GM23338 (cell line): ENCODE measurements at regions not wholly inside any gene's neighbourhood (a gene's known extent, or its start where the extent isn't known, plus 50 kb on each side); places are given as distances from the start of the nearest gene placed in this dataset.

Experiments used
- ATAC-seq: fragments of 200-7000 bp; cut with Tn5 transposase; 3 replicates; pipeline ENCODE4 v1.9.1; 2020
- DNase-seq: peaks from one replicate; pipeline ENCODE4 v3.0.0-alpha.2; 2015; ENCODE audit warnings: low spot score
- H2AFZ ChIP-seq: fragments of 200-600 bp; sonication (generic); 2 replicates; pipeline ENCODE4 v1.8.0; 2016; ENCODE audit warnings: antibody characterized with exemption, mild to moderate bottlenecking, moderate library complexity
- H3F3A ChIP-seq: fragments of 200-600 bp; sonication (generic); replicated peaks from 2 replicates; pipeline ENCODE4 v1.8.0; 2017; ENCODE audit warnings: antibody characterized with exemption, mixed run types, low read depth
- H3K27ac ChIP-seq: fragments of 200-600 bp; sonication (generic); 2 replicates; pipeline ENCODE4 v1.6.1; 2016; ENCODE audit warnings: low read depth
- H3K27me3 ChIP-seq: fragments of 200-600 bp; sonication (generic); 2 replicates; pipeline ENCODE4 v1.8.0; 2016; ENCODE audit warnings: mild to moderate bottlenecking, mixed run types, moderate library complexity; ENCODE audit not compliant: insufficient read depth
- H3K36me3 ChIP-seq: fragments of 200-600 bp; sonication (generic); 2 replicates; pipeline ENCODE4 v1.8.0; 2016; ENCODE audit warnings: mild to moderate bottlenecking; ENCODE audit not compliant: insufficient read depth
- H3K4me1 ChIP-seq: fragments of 200-600 bp; sonication (generic); 2 replicates; pipeline ENCODE4 v1.8.0; 2016; ENCODE audit warnings: mild to moderate bottlenecking, moderate library complexity; ENCODE audit not compliant: insufficient read depth
- H3K4me2 ChIP-seq: fragments of 200-600 bp; sonication (generic); 2 replicates; pipeline ENCODE4 v1.7.1; 2017; ENCODE audit warnings: mixed run types
- H3K4me3 ChIP-seq: fragments of 200-600 bp; sonication (generic); 2 replicates; pipeline ENCODE4 v1.6.1; 2016; ENCODE audit warnings: mixed run types
- H3K79me2 ChIP-seq: fragments of 200-600 bp; sonication (generic); replicated peaks from 2 replicates; pipeline ENCODE4 v1.8.0; 2017; ENCODE audit warnings: mild to moderate bottlenecking; ENCODE audit not compliant: insufficient read depth
- H3K9me2 ChIP-seq: fragments of 200-600 bp; sonication (generic); 2 replicates; pipeline ENCODE4 v1.8.0; 2017; ENCODE audit not compliant: insufficient read depth
- H4K20me1 ChIP-seq: fragments of 200-600 bp; sonication (generic); replicated peaks from 2 replicates; pipeline ENCODE4 v1.8.0; 2017; ENCODE audit warnings: mild to moderate bottlenecking; ENCODE audit not compliant: insufficient read depth
- H3K27ac Mint-ChIP-seq: 2 replicates; pipeline ENCODE4 v1.8.0; 2020; ENCODE audit warnings: inconsistent platforms, mild to moderate bottlenecking, moderate library complexity, mixed read lengths
- H3K27me3 Mint-ChIP-seq: 3 replicates; pipeline ENCODE4 v1.8.0; 2022; ENCODE audit warnings: low read depth, mild to moderate bottlenecking, moderate library complexity, mixed read lengths, inconsistent platforms; ENCODE audit not compliant: insufficient read depth, poor library complexity
- H3K36me3 Mint-ChIP-seq: 3 replicates; pipeline ENCODE4 v1.8.0; 2021; ENCODE audit warnings: low read depth, mild to moderate bottlenecking, inconsistent platforms, moderate library complexity, mixed read lengths
- H3K4me1 Mint-ChIP-seq: 3 replicates; pipeline ENCODE4 v1.8.0; 2020; ENCODE audit warnings: mild to moderate bottlenecking, inconsistent platforms, mixed read lengths
- H3K4me3 Mint-ChIP-seq: 3 replicates; pipeline ENCODE4 v1.8.0; 2021; ENCODE audit warnings: moderate library complexity, mild to moderate bottlenecking, inconsistent platforms, mixed read lengths
- H3K9me3 Mint-ChIP-seq: 3 replicates; pipeline ENCODE4 v1.8.0; 2020; ENCODE audit warnings: moderate library complexity, mild to moderate bottlenecking, inconsistent platforms, mixed read lengths
- CREB1 ChIP-seq: fragments of 250-450 bp; sonication (Bioruptor Pico); IDR thresholded peaks from 2 replicates; pipeline ENCODE4 v1.5.0; 2020; ENCODE audit warnings: low read depth, mild to moderate bottlenecking, moderate library complexity
- EZH2 ChIP-seq: fragments of 200-600 bp; sonication (generic); IDR thresholded peaks from one replicate; pipeline ENCODE4 v1.8.0; 2017; ENCODE audit warnings: antibody characterized with exemption, mild to moderate bottlenecking, low read depth; ENCODE audit not compliant: unreplicated experiment
- EZH2phosphoT487 ChIP-seq: fragments of 200-600 bp; sonication (generic); IDR thresholded peaks from one replicate; pipeline ENCODE4 v1.8.1; 2018; ENCODE audit warnings: antibody characterized with exemption; ENCODE audit not compliant: unreplicated experiment
- JUNB ChIP-seq: IDR thresholded peaks from one replicate; pipeline ENCODE4 v1.6.1; 2016; ENCODE audit warnings: antibody characterized with exemption; ENCODE audit not compliant: unreplicated experiment
- NANOG ChIP-seq: IDR thresholded peaks from 2 replicates; pipeline ENCODE4 v1.6.1; 2016; ENCODE audit warnings: antibody characterized with exemption, borderline replicate concordance
- POLR2AphosphoS5 ChIP-seq: IDR thresholded peaks from 2 replicates; pipeline ENCODE4 v1.6.1; 2016; ENCODE audit warnings: antibody characterized with exemption, low read depth
- STAT1 ChIP-seq: IDR thresholded peaks from one replicate; pipeline ENCODE4 v1.6.1; 2016; ENCODE audit warnings: antibody characterized with exemption; ENCODE audit not compliant: unreplicated experiment
- ZNF114 ChIP-seq: fragments of 250-450 bp; sonication (Bioruptor Pico); IDR thresholded peaks from 2 replicates; pipeline ENCODE4 v1.5.0; 2020; ENCODE audit warnings: mild to moderate bottlenecking, moderate library complexity
- ZNF331 ChIP-seq: fragments of 250-450 bp; sonication (Bioruptor Pico); IDR thresholded peaks from 2 replicates; pipeline ENCODE4 v1.5.0; 2020; ENCODE audit warnings: low read depth, mild to moderate bottlenecking, moderate library complexity
- TF ChIP-seq, protein P1 (sequence below): fragments of 250-450 bp; sonication (Bioruptor Pico); IDR thresholded peaks from 2 replicates; pipeline ENCODE4 v1.5.0; 2020; ENCODE audit warnings: mild to moderate bottlenecking, moderate library complexity
- TF ChIP-seq, protein P2 (sequence below): IDR thresholded peaks from one replicate; pipeline ENCODE4 v1.6.1; 2018; ENCODE audit warnings: antibody characterized with exemption; ENCODE audit not compliant: unreplicated experiment
- TF ChIP-seq, protein P3 (sequence below): IDR thresholded peaks from 2 replicates; pipeline ENCODE4 v1.6.1; 2016; ENCODE audit warnings: antibody characterized with exemption
- TF ChIP-seq, protein P4 (sequence below), 2 experiments: fragments of 200-600 bp in 1 of 2; sonication (generic) in 1 of 2; conservative IDR thresholded peaks; 2 replicates each; pipeline versions ENCODE4 v1.5.1 to v1.6.1; 2016 to 2017; ENCODE audit warnings: antibody characterized with exemption in 2 of 2, low read depth in 2 of 2, mild to moderate bottlenecking in 2 of 2, moderate library complexity in 1 of 2

DNA sequence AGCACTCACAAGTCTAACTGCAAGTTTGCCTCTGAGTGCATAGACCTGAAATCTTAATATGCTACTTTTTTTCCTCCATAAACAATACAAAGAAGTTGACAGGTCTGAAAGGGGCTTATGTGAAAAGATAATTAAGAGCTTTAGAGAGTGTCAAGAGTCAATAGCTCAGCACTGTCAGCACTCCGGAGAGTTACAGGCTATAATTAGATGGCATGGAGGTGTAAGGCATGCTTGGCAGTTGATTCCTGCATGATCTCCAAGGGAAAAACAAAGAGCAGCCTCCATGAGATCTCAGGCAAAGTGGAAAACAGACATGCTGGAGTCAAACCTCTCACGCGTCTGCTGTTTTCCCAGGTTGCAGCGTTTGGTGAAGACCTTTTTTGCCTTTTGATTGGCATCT lies 468.7 kb downstream of the TLE4 start:
- no peaks in the 10 kb centered on the region for H3K4me1 ChIP-seq
- H3K9me2 ChIP-seq: no peaks in the 10 kb centered on the region
- no peak overlapping the region for H3K27ac ChIP-seq
- 0 out of 2 replicates have a peak overlapping the region, but pooled peaks have one; percentile 56 for H2AFZ ChIP-seq
- H3K36me3 ChIP-seq: no peaks in the 10 kb centered on the region
- Mint-ChIP-seq H3K27me3 (no peaks in the 10 kb centered on the region), H3K9me3 (no peaks in the 10 kb centered on the region), H3K27ac (no peak overlapping the region), H3K4me3 (no peak overlapping the region), H3K36me3 (no peaks in the 10 kb centered on the region), H3K4me1 (no peaks in the 10 kb centered on the region)
- H3K4me3 ChIP-seq: no peak overlapping the region
- DNase-seq (no peak), ATAC-seq (no peak)
- H3F3A ChIP-seq: no peaks in the 10 kb centered on the region
- H3K4me2 ChIP-seq: no peak overlapping the region
- TF ChIP-seq, protein P1, sequence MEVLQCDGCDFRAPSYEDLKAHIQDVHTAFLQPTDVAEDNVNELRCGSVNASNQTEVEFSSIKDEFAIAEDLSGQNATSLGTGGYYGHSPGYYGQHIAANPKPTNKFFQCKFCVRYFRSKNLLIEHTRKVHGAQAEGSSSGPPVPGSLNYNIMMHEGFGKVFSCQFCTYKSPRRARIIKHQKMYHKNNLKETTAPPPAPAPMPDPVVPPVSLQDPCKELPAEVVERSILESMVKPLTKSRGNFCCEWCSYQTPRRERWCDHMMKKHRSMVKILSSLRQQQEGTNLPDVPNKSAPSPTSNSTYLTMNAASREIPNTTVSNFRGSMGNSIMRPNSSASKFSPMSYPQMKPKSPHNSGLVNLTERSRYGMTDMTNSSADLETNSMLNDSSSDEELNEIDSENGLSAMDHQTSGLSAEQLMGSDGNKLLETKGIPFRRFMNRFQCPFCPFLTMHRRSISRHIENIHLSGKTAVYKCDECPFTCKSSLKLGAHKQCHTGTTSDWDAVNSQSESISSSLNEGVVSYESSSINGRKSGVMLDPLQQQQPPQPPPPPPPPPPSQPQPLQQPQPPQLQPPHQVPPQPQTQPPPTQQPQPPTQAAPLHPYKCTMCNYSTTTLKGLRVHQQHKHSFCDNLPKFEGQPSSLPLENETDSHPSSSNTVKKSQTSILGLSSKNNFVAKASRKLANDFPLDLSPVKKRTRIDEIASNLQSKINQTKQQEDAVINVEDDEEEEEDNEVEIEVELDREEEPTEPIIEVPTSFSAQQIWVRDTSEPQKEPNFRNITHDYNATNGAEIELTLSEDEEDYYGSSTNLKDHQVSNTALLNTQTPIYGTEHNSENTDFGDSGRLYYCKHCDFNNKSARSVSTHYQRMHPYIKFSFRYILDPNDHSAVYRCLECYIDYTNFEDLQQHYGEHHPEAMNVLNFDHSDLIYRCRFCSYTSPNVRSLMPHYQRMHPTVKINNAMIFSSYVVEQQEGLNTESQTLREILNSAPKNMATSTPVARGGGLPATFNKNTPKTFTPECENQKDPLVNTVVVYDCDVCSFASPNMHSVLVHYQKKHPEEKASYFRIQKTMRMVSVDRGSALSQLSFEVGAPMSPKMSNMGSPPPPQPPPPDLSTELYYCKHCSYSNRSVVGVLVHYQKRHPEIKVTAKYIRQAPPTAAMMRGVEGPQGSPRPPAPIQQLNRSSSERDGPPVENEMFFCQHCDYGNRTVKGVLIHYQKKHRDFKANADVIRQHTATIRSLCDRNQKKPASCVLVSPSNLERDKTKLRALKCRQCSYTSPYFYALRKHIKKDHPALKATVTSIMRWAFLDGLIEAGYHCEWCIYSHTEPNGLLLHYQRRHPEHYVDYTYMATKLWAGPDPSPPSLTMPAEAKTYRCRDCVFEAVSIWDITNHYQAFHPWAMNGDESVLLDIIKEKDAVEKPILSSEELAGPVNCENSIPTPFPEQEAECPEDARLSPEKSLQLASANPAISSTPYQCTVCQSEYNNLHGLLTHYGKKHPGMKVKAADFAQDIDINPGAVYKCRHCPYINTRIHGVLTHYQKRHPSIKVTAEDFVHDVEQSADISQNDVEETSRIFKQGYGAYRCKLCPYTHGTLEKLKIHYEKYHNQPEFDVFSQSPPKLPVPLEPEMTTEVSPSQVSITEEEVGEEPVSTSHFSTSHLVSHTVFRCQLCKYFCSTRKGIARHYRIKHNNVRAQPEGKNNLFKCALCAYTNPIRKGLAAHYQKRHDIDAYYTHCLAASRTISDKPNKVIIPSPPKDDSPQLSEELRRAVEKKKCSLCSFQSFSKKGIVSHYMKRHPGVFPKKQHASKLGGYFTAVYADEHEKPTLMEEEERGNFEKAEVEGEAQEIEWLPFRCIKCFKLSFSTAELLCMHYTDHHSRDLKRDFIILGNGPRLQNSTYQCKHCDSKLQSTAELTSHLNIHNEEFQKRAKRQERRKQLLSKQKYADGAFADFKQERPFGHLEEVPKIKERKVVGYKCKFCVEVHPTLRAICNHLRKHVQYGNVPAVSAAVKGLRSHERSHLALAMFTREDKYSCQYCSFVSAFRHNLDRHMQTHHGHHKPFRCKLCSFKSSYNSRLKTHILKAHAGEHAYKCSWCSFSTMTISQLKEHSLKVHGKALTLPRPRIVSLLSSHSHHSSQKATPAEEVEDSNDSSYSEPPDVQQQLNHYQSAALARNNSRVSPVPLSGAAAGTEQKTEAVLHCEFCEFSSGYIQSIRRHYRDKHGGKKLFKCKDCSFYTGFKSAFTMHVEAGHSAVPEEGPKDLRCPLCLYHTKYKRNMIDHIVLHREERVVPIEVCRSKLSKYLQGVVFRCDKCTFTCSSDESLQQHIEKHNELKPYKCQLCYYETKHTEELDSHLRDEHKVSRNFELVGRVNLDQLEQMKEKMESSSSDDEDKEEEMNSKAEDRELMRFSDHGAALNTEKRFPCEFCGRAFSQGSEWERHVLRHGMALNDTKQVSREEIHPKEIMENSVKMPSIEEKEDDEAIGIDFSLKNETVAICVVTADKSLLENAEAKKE (CRISPR knock-in tag): no peak
- TF ChIP-seq EZH2phosphoT487: no peak
- TF ChIP-seq, protein P2, sequence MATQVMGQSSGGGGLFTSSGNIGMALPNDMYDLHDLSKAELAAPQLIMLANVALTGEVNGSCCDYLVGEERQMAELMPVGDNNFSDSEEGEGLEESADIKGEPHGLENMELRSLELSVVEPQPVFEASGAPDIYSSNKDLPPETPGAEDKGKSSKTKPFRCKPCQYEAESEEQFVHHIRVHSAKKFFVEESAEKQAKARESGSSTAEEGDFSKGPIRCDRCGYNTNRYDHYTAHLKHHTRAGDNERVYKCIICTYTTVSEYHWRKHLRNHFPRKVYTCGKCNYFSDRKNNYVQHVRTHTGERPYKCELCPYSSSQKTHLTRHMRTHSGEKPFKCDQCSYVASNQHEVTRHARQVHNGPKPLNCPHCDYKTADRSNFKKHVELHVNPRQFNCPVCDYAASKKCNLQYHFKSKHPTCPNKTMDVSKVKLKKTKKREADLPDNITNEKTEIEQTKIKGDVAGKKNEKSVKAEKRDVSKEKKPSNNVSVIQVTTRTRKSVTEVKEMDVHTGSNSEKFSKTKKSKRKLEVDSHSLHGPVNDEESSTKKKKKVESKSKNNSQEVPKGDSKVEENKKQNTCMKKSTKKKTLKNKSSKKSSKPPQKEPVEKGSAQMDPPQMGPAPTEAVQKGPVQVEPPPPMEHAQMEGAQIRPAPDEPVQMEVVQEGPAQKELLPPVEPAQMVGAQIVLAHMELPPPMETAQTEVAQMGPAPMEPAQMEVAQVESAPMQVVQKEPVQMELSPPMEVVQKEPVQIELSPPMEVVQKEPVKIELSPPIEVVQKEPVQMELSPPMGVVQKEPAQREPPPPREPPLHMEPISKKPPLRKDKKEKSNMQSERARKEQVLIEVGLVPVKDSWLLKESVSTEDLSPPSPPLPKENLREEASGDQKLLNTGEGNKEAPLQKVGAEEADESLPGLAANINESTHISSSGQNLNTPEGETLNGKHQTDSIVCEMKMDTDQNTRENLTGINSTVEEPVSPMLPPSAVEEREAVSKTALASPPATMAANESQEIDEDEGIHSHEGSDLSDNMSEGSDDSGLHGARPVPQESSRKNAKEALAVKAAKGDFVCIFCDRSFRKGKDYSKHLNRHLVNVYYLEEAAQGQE: no peak
- TF ChIP-seq, protein P3, sequence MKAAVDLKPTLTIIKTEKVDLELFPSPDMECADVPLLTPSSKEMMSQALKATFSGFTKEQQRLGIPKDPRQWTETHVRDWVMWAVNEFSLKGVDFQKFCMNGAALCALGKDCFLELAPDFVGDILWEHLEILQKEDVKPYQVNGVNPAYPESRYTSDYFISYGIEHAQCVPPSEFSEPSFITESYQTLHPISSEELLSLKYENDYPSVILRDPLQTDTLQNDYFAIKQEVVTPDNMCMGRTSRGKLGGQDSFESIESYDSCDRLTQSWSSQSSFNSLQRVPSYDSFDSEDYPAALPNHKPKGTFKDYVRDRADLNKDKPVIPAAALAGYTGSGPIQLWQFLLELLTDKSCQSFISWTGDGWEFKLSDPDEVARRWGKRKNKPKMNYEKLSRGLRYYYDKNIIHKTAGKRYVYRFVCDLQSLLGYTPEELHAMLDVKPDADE: no peak
- no peak for TF ChIP-seq ZNF331
- TF ChIP-seq NANOG: no peak
- no peak for TF ChIP-seq STAT1
- TF ChIP-seq EZH2: no peak
- no peak for TF ChIP-seq POLR2AphosphoS5
- TF ChIP-seq CREB1 (CRISPR knock-in tag): no peak
- no peak for TF ChIP-seq JUNB
- TF ChIP-seq, protein P4, sequence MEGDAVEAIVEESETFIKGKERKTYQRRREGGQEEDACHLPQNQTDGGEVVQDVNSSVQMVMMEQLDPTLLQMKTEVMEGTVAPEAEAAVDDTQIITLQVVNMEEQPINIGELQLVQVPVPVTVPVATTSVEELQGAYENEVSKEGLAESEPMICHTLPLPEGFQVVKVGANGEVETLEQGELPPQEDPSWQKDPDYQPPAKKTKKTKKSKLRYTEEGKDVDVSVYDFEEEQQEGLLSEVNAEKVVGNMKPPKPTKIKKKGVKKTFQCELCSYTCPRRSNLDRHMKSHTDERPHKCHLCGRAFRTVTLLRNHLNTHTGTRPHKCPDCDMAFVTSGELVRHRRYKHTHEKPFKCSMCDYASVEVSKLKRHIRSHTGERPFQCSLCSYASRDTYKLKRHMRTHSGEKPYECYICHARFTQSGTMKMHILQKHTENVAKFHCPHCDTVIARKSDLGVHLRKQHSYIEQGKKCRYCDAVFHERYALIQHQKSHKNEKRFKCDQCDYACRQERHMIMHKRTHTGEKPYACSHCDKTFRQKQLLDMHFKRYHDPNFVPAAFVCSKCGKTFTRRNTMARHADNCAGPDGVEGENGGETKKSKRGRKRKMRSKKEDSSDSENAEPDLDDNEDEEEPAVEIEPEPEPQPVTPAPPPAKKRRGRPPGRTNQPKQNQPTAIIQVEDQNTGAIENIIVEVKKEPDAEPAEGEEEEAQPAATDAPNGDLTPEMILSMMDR (conservative IDR thresholded peaks at IDR 0.05; ENCODE audit: low read depth in 2 of 2): no peak
- no peak for TF ChIP-seq ZNF114 (CRISPR knock-in tag)
- H3K27me3 ChIP-seq: no peaks in the 10 kb centered on the region
- no peaks in the 10 kb centered on the region for H4K20me1 ChIP-seq
- no peaks in the 10 kb centered on the region for H3K79me2 ChIP-seq
